Stimulated activated naive CD8-positive, alpha-beta T cell treated with anti-CD3 and anti-CD28 coated beads, Interleukin-15, amount 100 ng/mL, for 72 hours (primary cell): ENCODE measurements at regions not wholly inside any gene's neighbourhood (a gene's known extent, or its start where the extent isn't known, plus 50 kb on each side); places are given as distances from the start of the nearest gene placed in this dataset.
A peak's percentile ranks its signal among the peaks of the same experiment; 100 is the strongest.

Experiments used
- ATAC-seq: fragments of 150-1000 bp; cut with Tn5 transposase; 2 replicates; pipeline ENCODE4 v1.10.0; 2021; ENCODE audit warnings: mild to moderate bottlenecking, moderate library complexity
- DNase-seq, 2 donors: peaks; one replicate each; pipeline ENCODE4 v3.0.0; 2021 to 2022
- H3K27ac Mint-ChIP-seq, 2 donors: one replicate each; pipeline ENCODE4 v1.8.0; 2022; ENCODE audit warnings: mild to moderate bottlenecking in 2 of 2, mixed read lengths in 2 of 2, moderate library complexity in 2 of 2
- H3K27me3 Mint-ChIP-seq: one replicate; pipeline ENCODE4 v1.8.0; 2022; ENCODE audit warnings: mixed read lengths
- H3K4me1 Mint-ChIP-seq: one replicate; pipeline ENCODE4 v1.8.0; 2022; ENCODE audit warnings: mild to moderate bottlenecking, mixed read lengths
- H3K4me3 Mint-ChIP-seq, 2 donors: one replicate each; pipeline ENCODE4 v1.8.0; 2022; ENCODE audit warnings: mild to moderate bottlenecking in 2 of 2, mixed read lengths in 2 of 2, moderate library complexity in 1 of 2
- H3K9me3 Mint-ChIP-seq, 2 donors: one replicate each; pipeline ENCODE4 v1.8.0; 2022; ENCODE audit warnings: mixed read lengths in 2 of 2

DNA sequence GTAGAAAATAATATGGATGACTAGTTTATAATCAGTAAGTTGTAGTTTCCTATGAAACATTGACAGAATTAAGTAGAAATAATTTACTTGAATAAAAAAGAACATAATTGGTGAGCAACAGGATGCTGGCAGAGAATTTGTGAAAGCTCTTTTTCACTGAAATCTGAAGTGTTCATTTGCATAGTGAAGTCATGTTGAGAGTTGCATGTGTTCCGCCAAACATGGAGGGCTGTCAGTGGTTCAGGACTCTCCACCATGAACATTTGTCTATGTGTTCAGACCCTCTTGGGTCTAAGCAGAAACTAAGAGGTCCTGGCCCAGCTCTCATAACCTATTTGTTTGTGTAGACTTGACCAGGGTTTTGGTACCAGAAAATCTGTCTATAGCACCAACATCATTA is 182.5 kb upstream of the LINC00305 start:
- H3K9me3 Mint-ChIP-seq: peaks cover 0 to 6% of the 10 kb centered on the region in 2 donors
- ATAC-seq (no peak), DNase-seq (no peak)
- H3K4me1 Mint-ChIP-seq: no peaks in the 10 kb centered on the region
- no peak overlapping the region for H3K4me3 Mint-ChIP-seq
- H3K27ac Mint-ChIP-seq: no peak overlapping the region
- H3K27me3 Mint-ChIP-seq: no peaks in the 10 kb centered on the region

DNA sequence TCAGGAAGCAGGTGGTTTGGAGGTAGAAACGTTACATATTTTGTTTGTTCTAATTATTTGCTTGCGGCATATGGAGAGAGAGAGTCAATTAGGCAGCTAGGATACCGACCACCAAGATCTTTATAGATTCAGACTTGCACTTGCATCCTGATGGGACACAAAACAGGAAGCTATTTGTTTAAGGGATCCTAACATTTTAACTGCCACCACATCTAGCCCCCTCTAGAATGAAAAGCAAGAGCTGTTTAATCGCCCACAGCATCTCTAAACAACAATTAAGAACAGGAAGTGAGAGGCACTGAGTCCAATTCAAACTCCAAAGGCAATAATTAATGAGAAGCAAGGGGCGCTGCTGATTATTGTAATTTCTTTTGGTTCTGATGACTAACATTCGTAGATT is 182.0 kb upstream of the LINC00305 start:
- DNase-seq: no peak
- no peak for ATAC-seq
- H3K4me3 Mint-ChIP-seq: no peak overlapping the region
- H3K27me3 Mint-ChIP-seq: no peaks in the 10 kb centered on the region
- no peaks in the 10 kb centered on the region for H3K4me1 Mint-ChIP-seq
- peaks cover 0 to 6% of the 10 kb centered on the region in 2 donors for H3K9me3 Mint-ChIP-seq
- H3K27ac Mint-ChIP-seq: no peak overlapping the region

DNA sequence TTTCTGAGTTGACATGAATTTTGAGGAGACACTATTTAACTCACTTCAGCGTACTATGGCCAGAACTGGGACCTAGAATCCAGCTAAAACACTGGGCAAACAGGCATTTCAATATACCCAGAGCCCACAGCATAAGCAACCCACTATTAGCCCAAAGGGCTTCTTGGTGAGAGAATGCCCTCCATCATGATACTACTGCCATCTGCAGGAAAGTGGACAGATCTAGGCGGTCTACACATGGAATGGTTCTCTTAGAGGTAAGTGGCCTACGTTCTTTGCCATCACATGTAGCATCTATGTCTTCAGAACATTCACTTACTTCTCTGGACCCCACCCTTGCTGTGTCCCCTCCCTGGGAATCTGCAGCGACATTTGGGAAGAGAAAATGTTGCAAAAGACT is 181.3 kb upstream of the LINC00305 start:
- no peaks in the 10 kb centered on the region for H3K27me3 Mint-ChIP-seq
- no peak for DNase-seq
- no peak overlapping the region for H3K27ac Mint-ChIP-seq
- no peak overlapping the region for H3K4me3 Mint-ChIP-seq
- ATAC-seq: no peak
- peaks cover 0 to 6% of the 10 kb centered on the region in 2 donors for H3K9me3 Mint-ChIP-seq
- H3K4me1 Mint-ChIP-seq: no peaks in the 10 kb centered on the region

DNA sequence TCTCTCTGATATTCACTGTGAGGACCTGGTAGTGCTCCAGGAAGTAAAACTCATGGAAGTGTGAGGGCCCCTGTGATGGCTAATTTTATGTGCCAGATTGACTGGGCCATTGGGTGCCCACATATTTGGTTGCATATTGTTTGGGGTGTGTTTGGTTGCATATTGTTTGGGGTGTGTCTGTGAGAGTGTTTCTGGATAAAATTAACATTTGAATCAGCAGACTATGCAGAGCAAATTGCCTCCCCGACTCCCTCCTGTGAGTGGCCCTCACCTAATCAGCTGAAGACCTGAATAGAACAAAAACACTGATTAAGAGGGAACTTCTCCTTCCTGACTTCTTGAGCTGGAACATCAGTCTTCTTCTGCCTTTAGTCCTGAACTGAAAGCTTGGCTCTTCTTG is 173.3 kb upstream of the LINC00305 start:
- peaks cover 8 to 11% of the 10 kb centered on the region in 2 donors for H3K9me3 Mint-ChIP-seq
- no peaks in the 10 kb centered on the region for H3K4me1 Mint-ChIP-seq
- DNase-seq (no peak), ATAC-seq (no peak)
- no peak overlapping the region for H3K4me3 Mint-ChIP-seq
- H3K27ac Mint-ChIP-seq: no peak overlapping the region
- no peaks in the 10 kb centered on the region for H3K27me3 Mint-ChIP-seq

DNA sequence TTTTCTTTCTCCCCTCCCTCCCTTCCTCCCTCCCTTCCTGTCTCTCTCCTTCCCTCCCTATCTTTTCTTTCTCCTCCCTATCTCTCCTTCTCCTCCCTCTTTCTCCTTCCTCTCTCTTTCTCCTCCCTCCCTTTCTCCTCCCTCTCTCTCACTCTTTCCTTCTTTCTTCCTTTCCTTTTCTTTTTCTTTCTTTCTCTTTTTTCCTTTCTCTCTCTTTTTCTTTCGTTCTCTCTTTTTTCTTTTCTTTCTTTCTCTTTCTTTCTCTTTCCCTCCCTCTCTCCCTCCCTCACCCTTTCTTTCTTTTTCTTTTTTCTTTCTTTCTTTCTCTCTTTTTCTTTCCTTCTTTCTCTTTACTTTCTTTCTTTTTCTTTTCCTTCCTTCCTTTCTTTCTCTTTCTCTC is 169.7 kb upstream of the LINC00305 start:
- Mint-ChIP-seq H3K4me3 (no peak overlapping the region), H3K9me3 (peaks cover 8 to 11% of the 10 kb centered on the region in 2 donors)
- ATAC-seq: no peak

DNA sequence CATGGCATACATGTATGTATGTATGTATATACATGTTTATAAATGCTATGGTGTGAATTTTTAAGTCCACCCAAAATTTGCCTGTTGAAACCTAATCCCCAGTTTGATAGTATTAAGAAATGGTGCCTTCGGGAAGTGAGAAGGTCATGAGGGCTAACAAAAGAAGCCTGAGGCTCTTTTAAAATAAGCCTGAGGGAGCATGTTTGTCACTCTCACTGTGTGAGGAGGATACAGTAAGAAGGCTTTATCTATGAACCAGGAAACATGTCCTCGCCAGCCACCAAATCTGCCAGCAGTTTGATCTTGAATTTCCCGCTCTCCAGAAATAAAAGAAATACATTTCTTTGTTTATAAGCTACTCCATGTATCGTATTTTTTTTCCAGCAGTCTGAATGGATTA is 163.0 kb upstream of the LINC00305 start:
- Mint-ChIP-seq H3K9me3 (no peaks in the 10 kb centered on the region), H3K27ac (no peak overlapping the region), H3K4me3 (no peak overlapping the region), H3K4me1 (no peaks in the 10 kb centered on the region), H3K27me3 (no peaks in the 10 kb centered on the region)
- no peak for ATAC-seq
- DNase-seq: no peak

More for the DNA sequence above, 169.7 kb upstream of the LINC00305 start:
- DNase-seq: no peak
- Mint-ChIP-seq H3K27ac (no peak overlapping the region), H3K27me3 (no peaks in the 10 kb centered on the region), H3K4me1 (no peaks in the 10 kb centered on the region)

DNA sequence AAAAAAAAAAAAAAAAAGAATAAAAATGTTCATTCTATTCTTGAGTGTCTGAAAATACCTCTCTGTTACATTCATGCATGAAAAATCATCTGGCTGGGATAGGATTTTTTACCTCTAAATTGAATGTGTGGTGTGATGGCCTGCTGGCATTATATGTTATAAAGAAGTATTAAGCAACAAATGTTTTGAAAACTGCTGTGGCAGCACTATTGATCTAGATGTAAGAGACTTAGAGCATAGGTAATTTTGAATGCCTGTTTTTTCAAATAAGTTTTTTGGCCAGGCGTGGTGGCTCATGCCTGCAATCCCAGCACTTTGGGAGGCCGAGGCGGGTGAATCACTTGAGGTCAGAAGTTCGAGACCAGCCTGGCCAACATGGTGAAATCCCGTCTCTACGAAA is 147.0 kb upstream of the LINC00305 start:
- no peaks in the 10 kb centered on the region for H3K27me3 Mint-ChIP-seq
- peaks cover 0 to 5% of the 10 kb centered on the region in 2 donors for H3K9me3 Mint-ChIP-seq
- H3K27ac Mint-ChIP-seq: no peak overlapping the region
- no peak overlapping the region for H3K4me3 Mint-ChIP-seq
- ATAC-seq (no peak), DNase-seq (no peak)
- no peaks in the 10 kb centered on the region for H3K4me1 Mint-ChIP-seq

DNA sequence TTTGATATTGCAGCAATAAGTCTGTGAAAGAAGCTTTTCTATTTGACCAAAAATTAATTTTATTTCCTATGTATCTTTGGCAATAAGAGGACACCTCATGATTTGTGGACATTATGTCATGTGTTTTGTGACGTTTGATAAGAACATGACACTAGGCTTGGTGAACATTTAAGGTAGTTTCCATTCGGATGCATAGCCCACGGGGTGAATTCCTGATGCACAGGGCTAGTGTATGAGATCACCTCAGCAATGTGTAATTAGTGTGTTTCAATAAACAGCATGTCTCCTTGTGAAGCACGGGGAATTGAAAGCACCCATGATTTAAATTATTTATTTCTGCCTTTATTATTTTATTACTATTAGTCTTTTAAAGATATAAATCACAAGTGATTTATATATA is 146.1 kb upstream of the LINC00305 start:
- H3K27ac Mint-ChIP-seq: no peak overlapping the region

DNA sequence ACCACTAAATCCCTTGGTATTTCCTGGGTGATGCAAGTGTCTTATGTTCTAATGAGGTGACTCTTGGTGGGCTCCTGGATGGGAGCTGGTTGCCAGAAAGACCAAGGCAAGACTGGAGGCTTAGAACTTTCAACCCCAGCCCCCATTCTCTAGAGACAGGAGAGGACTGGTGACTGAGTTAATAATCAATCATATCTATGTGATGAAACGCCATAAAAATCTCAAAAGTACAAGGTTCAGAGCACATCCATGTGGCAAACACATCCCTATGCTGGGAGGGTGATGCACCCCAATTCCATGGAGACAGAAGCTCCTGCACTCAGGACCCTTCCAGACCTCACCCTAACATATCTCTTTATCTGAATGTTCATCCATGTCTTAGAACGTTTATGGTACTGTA is 139.5 kb upstream of the LINC00305 start:
- no peak for ATAC-seq
- no peaks in the 10 kb centered on the region for H3K4me1 Mint-ChIP-seq
- no peak overlapping the region for H3K4me3 Mint-ChIP-seq
- no peaks in the 10 kb centered on the region for H3K27me3 Mint-ChIP-seq
- no peaks in the 10 kb centered on the region for H3K9me3 Mint-ChIP-seq
- no peak overlapping the region for H3K27ac Mint-ChIP-seq
- DNase-seq: no peak

More for the DNA sequence above, 146.1 kb upstream of the LINC00305 start:
- ATAC-seq: no peak
- DNase-seq: no peak
- H3K9me3 Mint-ChIP-seq: peaks cover 0 to 5% of the 10 kb centered on the region in 2 donors
- H3K27me3 Mint-ChIP-seq: no peaks in the 10 kb centered on the region
- no peaks in the 10 kb centered on the region for H3K4me1 Mint-ChIP-seq
- H3K4me3 Mint-ChIP-seq: no peak overlapping the region

DNA sequence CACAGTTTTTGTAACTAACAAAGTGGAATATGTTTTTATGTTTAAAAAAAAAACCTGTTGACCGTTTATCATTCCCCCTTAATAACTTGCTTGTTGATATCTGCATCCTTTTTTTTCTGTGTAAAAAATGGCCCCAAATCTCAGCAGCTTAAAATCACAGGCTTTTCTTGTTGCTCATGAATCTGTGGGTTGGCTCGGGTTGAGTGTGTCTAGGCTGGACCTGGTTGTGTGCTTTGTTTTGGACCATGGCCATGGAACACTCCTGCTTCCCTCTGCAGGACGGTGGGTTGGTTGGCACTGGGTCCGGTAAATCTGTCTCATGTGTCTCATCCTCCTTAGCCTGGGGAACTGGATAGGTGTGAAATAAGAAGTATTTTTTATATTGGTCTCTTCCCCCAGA is 139.0 kb upstream of the LINC00305 start:
- DNase-seq: no peak
- Mint-ChIP-seq H3K4me3 (no peak overlapping the region), H3K27ac (peak overlapping the region in 1 of 2 donors; percentile 62), H3K4me1 (no peaks in the 10 kb centered on the region), H3K9me3 (no peaks in the 10 kb centered on the region), H3K27me3 (no peaks in the 10 kb centered on the region)
- ATAC-seq: no peak

DNA sequence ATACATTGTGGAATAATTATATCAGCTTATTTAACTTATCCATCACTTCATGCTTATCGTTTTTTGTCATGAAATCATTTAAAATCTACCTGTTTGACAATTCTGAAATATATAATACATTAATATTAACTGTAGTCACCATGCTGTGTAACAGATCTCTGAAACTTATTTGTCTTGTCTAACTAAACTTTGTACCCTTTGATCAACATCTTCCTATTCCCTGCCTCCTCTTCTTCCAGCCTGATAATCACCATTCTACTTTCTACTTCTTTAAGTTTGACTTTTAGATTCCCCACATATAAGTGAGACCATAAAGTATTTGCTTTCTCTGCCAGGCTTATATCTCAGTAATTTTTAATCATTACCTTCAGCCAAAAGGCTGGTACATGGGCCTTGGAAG is 134.2 kb upstream of the LINC00305 start:
- H3K9me3 Mint-ChIP-seq: peaks cover 7% of the 10 kb centered on the region in 2 donors
- no peaks in the 10 kb centered on the region for H3K27me3 Mint-ChIP-seq
- DNase-seq (no peak), ATAC-seq (no peak)
- H3K4me1 Mint-ChIP-seq: no peaks in the 10 kb centered on the region
- H3K27ac Mint-ChIP-seq: no peak overlapping the region
- H3K4me3 Mint-ChIP-seq: no peak overlapping the region

DNA sequence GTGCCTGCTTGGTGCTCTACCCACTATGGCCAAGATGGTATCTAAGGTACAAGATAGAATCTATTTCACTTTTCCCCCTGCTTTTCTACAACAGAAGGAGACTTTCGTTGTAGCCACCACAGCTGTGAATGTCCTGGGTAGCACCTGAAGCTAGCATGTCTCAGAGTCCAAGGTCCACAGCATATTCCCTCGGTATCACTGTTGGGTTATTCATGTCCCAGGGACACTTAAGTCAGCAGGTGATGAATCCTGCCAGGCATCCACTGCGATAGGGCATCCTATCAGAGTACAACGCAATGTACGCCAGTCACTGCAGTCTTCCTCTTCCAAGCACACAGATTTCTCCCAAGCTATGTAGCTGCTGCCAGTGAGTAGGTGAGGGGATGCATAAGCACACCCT is 129.1 kb upstream of the LINC00305 start:
- Mint-ChIP-seq H3K27me3 (no peaks in the 10 kb centered on the region), H3K9me3 (peaks cover 7% of the 10 kb centered on the region in 2 donors), H3K4me1 (no peaks in the 10 kb centered on the region), H3K27ac (no peak overlapping the region), H3K4me3 (no peak overlapping the region)
- ATAC-seq (no peak), DNase-seq (no peak)

DNA sequence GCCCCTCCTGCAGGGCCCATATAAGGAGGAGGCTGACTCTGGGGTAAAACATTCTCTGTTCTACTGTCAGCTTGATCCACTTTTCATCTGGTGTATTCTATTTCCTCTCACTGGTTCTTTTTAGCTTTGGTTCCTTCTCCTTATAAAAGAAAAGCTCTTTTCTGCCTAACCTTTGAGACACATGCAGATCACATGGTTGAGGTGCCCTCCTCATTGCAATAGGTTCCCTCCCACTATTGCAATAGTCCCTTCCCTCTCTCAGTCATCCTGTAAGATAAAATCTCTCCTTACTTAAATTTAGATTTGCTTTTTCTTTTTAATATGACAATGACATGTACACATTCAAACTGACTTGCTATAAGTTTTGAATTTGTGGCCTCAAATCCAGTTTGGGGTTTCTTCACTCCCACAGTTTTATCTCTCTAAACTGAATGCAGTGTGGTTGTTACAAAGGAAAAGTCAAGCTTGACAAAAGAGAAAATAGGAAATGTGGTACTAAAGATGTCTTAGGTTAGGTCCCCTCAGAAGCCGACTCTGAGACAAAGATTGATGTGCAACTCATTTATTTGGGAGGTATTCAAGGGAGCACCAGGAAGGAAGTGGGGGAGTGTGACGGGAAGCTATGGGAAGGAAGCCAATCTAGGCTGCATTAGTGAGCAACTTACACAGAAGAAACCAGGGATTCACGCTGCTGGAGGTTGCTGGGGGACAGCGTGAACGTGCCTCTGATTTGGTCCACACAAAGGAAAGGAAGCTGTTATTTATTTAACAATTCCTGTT is 127.6 kb upstream of the LINC00305 start:
- Mint-ChIP-seq H3K4me3 (no peak overlapping the region), H3K4me1 (no peaks in the 10 kb centered on the region), H3K27ac (no peak overlapping the region), H3K27me3 (no peaks in the 10 kb centered on the region), H3K9me3 (no peaks in the 10 kb centered on the region)
- DNase-seq (no peak), ATAC-seq (no peak)

DNA sequence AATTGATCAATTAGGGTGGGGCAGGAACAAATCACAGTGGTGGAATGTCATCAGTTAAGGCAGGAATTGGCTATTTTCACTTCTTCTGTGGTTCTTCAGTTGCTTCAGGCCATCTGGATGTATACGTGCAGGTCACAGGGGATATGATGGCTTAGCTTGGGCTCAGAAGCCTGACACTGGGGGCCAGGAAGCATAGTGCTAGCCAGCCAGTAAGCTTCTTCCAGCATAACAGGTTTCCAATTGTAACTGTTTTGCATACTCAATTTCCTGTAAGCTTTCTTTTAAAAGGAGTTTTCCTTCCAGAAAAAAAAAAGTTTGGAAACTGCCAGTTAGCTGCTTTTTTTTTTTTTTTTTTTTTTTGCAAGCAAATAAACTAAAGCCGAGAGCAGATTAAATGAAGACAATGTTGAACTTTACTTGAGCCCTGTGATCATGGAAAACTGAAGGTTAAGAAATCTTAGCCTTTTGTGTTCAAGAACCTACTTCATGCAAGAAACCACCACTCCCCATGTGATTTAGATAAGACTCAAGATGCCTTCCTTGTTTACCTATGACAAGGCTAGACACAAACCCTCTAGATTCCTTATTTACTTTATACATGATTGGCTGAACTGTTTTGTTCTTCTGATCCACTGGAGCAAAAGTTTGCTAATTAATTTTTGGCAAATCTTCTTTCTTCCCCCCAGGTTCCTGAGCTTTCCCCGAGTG is 126.9 kb upstream of the LINC00305 start:
- Mint-ChIP-seq H3K4me3 (no peak overlapping the region), H3K27me3 (no peaks in the 10 kb centered on the region), H3K27ac (no peak overlapping the region), H3K4me1 (no peaks in the 10 kb centered on the region), H3K9me3 (no peaks in the 10 kb centered on the region)
- ATAC-seq (no peak), DNase-seq (no peak)

DNA sequence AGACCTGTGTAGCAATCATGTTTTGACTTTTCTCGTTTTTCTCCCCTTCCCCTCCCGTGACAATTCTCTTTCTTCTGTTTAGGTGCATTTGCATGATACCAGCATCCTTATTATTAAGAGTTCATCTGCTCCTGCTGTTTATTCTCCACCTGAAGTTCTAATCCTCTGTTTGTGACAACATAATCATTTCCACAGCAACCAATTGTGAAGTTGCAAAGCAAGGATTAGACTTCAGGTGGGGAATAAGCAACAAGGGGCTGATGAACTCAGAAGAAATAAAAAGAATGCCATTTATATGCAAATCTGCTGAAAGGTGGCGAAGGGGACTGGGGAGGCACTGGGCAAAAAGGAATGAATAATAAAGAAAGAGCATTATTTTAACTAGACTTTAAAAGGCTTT is 124.8 kb upstream of the LINC00305 start:
- Mint-ChIP-seq H3K4me3 (no peak overlapping the region), H3K27me3 (no peaks in the 10 kb centered on the region), H3K27ac (no peak overlapping the region), H3K4me1 (no peaks in the 10 kb centered on the region), H3K9me3 (no peaks in the 10 kb centered on the region)
- DNase-seq (no peak), ATAC-seq (no peak)

DNA sequence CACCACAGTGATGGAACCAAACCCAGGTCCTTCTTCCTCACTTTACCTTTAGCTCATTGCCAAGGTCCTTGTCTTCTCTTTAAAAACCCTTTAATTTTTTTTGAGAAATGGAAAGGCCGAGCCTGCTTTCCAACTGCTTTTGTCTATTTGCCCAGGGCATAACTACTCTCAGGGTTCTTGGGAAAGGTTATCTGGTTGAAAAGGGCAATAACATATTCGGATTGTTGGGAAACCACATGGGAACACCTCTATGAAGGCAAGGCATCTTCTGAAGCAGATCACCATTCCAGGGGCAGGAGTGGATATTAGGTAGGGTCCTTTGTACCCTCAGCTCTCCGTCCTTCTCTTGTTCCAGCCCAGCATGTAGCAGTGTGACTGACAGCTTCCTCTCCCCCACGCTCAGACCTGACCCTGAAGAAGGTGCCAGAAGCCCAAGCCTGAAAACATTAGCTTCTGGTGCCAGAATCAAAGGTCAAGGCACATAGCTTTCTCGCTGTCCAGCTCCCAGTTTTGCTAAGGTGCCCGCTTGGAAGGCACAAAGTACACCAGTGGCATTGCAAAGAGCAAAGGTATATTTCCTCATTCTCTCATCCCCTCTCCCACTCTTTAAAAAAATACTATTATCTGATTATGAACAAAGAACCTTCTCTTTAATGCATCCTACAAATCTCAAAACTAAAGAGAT is 123.2 kb upstream of the LINC00305 start:
- no peak for DNase-seq
- no peaks in the 10 kb centered on the region for H3K27me3 Mint-ChIP-seq
- no peak overlapping the region for H3K4me3 Mint-ChIP-seq
- ATAC-seq: no peak
- H3K27ac Mint-ChIP-seq: no peak overlapping the region
- no peaks in the 10 kb centered on the region for H3K4me1 Mint-ChIP-seq
- H3K9me3 Mint-ChIP-seq: no peaks in the 10 kb centered on the region
